GM12864 (cell line): ENCODE measurements at regions not wholly inside any gene's neighbourhood (a gene's known extent, or its start where the extent isn't known, plus 50 kb on each side); places are given as distances from the start of the nearest gene placed in this dataset.

Source experiments
- DNase-seq: peaks from one replicate; pipeline ENCODE4 v3.0.0-alpha.2; 2011; ENCODE audit warnings: low read depth
- H3K4me3 ChIP-seq: 2 replicates; pipeline ENCODE4 v1.5.1; 2011; ENCODE audit warnings: mild to moderate bottlenecking, low read depth, low read length, control low read depth
- CTCF ChIP-seq: IDR thresholded peaks from 2 replicates; pipeline ENCODE4 v1.5.1; 2011; ENCODE audit warnings: low read depth, mild to moderate bottlenecking, moderate library complexity, low read length, control low read depth, inconsistent platforms; ENCODE audit errors: missing control alignments

GRCh38 chr11:134750619-134751018 lies 338.6 kb upstream of the B3GAT1 start:
- no peak overlapping the region for H3K4me3 ChIP-seq
- no peak for TF ChIP-seq CTCF
- DNase-seq, result no peak

GRCh38 chr11:134749040-134749839 lies 337.2 kb upstream of the B3GAT1 start:
- no peak for TF ChIP-seq CTCF
- no peak for DNase-seq
- H3K4me3 ChIP-seq, result no peak overlapping the region

GRCh38 chr11:134746609-134747008 lies 334.6 kb upstream of the B3GAT1 start:
- H3K4me3 ChIP-seq, result no peak overlapping the region
- no peak for TF ChIP-seq CTCF
- DNase-seq, result no peak

- no peak for TF ChIP-seq CTCF
- no peak for DNase-seq
- H3K4me3 ChIP-seq, result no peak overlapping the region
Measured at GRCh38 chr11:134745456-134745855, 333.4 kb upstream of the B3GAT1 start.

- DNase-seq, result no peak
- TF ChIP-seq CTCF, result no peak
- no peak overlapping the region for H3K4me3 ChIP-seq
Measured at GRCh38 chr11:134743820-134744195, 331.8 kb upstream of the B3GAT1 start.

- DNase-seq, result no peak
- no peak for TF ChIP-seq CTCF
- H3K4me3 ChIP-seq, result no peak overlapping the region
Measured at GRCh38 chr11:134742956-134743819, 331.1 kb upstream of the B3GAT1 start.
